Activated naive CD4-positive, alpha-beta T cell treated with anti-CD3 and anti-CD28 coated beads, Interleukin-2, amount 50 U/mL, for 24 hours (primary cell): ENCODE measurements at regions not wholly inside any gene's neighbourhood (a gene's known extent, or its start where the extent isn't known, plus 50 kb on each side); places are given as distances from the start of the nearest gene placed in this dataset.

Experiments
- H3K27ac Mint-ChIP-seq: one replicate; pipeline ENCODE4 v1.8.0; 2021; ENCODE audit warnings: mild to moderate bottlenecking, mixed read lengths
- H3K27me3 Mint-ChIP-seq: one replicate; pipeline ENCODE4 v1.8.0; 2021; ENCODE audit warnings: mixed read lengths
- H3K36me3 Mint-ChIP-seq: one replicate; pipeline ENCODE4 v1.8.0; 2021; ENCODE audit warnings: mixed read lengths
- H3K4me1 Mint-ChIP-seq: one replicate; pipeline ENCODE4 v1.8.0; 2021; ENCODE audit warnings: mixed read lengths
- H3K4me3 Mint-ChIP-seq: one replicate; pipeline ENCODE4 v1.8.0; 2021; ENCODE audit warnings: mild to moderate bottlenecking, mixed read lengths
- H3K9me3 Mint-ChIP-seq: one replicate; pipeline ENCODE4 v1.8.0; 2021; ENCODE audit warnings: mixed read lengths

GRCh38 chrX:148372925-148373324 lies 127.5 kb upstream of the AFF2 start:
- Mint-ChIP-seq H3K9me3 (no peaks in the 10 kb centered on the region), H3K27me3 (no peaks in the 10 kb centered on the region), H3K27ac (no peak overlapping the region), H3K4me3 (no peak overlapping the region), H3K36me3 (no peaks in the 10 kb centered on the region), H3K4me1 (peaks cover 7% of the 10 kb centered on the region)

- Mint-ChIP-seq H3K9me3 (no peaks in the 10 kb centered on the region), H3K4me3 (no peak overlapping the region), H3K27me3 (no peaks in the 10 kb centered on the region), H3K27ac (peak overlapping the region; percentile 41), H3K4me1 (peaks cover 16% of the 10 kb centered on the region), H3K36me3 (peaks cover 1% of the 10 kb centered on the region)
Measured at GRCh38 chrX:148376342-148376741, 124.1 kb upstream of the AFF2 start.

GRCh38 chrX:148380107-148380506 lies 120.3 kb upstream of the AFF2 start:
- Mint-ChIP-seq H3K9me3 (no peaks in the 10 kb centered on the region), H3K27me3 (no peaks in the 10 kb centered on the region), H3K27ac (peak overlapping the region; percentile 98), H3K36me3 (peaks cover 1% of the 10 kb centered on the region), H3K4me1 (peaks cover 28% of the 10 kb centered on the region), H3K4me3 (peak overlapping the region; percentile 84)

GRCh38 chrX:148380650-148381561 lies 119.5 kb upstream of the AFF2 start:
- H3K27ac Mint-ChIP-seq, result peak overlapping the region; percentile 98
- no peaks in the 10 kb centered on the region for H3K27me3 Mint-ChIP-seq
- H3K36me3 Mint-ChIP-seq, result peaks cover 1% of the 10 kb centered on the region
- no peaks in the 10 kb centered on the region for H3K9me3 Mint-ChIP-seq
- H3K4me1 Mint-ChIP-seq, result peaks cover 28% of the 10 kb centered on the region
- H3K4me3 Mint-ChIP-seq, result peak overlapping the region; percentile 84

GRCh38 chrX:148381603-148382002 lies 118.8 kb upstream of the AFF2 start:
- H3K4me1 Mint-ChIP-seq, result peaks cover 28% of the 10 kb centered on the region
- no peaks in the 10 kb centered on the region for H3K9me3 Mint-ChIP-seq
- H3K27ac Mint-ChIP-seq, result peak overlapping the region; percentile 98
- peak overlapping the region; percentile 84 for H3K4me3 Mint-ChIP-seq
- no peaks in the 10 kb centered on the region for H3K27me3 Mint-ChIP-seq
- peaks cover 1% of the 10 kb centered on the region for H3K36me3 Mint-ChIP-seq

DNA sequence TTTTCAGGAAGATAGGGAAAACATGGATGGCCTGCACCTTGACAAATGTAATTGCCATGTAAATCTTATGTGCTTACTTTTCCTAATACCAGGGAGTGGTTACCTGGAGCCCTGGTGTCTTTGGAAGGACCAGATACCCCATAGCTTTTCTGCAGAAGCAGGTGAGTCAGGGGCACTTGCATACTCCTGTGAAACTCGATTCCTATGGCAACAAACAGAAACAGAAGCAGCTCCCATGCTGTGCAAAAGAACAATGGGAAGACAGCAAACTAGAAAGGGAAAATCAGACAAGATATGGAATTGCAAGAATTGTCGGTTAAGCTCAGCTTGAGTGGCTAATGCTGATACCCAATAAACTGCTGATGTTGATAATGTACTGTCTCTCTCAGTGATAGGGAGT lies 117.4 kb upstream of the AFF2 start:
- Mint-ChIP-seq H3K4me3 (no peak overlapping the region), H3K9me3 (no peaks in the 10 kb centered on the region), H3K27ac (no peak overlapping the region), H3K27me3 (no peaks in the 10 kb centered on the region), H3K4me1 (peaks cover 28% of the 10 kb centered on the region), H3K36me3 (peaks cover 1% of the 10 kb centered on the region)

GRCh38 chrX:148385471-148385870 lies 114.9 kb upstream of the AFF2 start:
- H3K4me1 Mint-ChIP-seq, result peaks cover 23% of the 10 kb centered on the region
- H3K27me3 Mint-ChIP-seq, result no peaks in the 10 kb centered on the region
- H3K36me3 Mint-ChIP-seq, result no peaks in the 10 kb centered on the region
- no peak overlapping the region for H3K4me3 Mint-ChIP-seq
- no peaks in the 10 kb centered on the region for H3K9me3 Mint-ChIP-seq
- H3K27ac Mint-ChIP-seq, result no peak overlapping the region

DNA sequence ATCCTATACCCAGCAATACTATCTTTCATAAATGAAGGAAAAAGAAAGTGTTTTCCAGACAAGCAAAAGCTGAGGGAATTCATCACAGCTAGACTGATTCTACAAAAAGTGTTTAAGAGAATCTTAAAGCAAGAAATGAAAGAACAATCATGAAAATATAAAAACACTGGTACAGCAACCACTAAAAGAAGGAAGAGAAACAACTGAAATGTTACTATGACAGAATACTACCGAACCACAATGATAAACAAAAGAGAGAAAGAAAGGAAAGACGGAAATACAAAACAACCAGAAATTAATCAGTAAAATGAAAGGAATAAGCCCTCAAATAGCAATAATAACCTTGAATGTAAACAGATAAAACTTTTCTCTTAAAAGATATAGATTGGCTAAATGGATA lies 110.8 kb upstream of the AFF2 start:
- peak overlapping the region; percentile 18 for H3K27ac Mint-ChIP-seq
- no peak overlapping the region for H3K4me3 Mint-ChIP-seq
- H3K36me3 Mint-ChIP-seq, result no peaks in the 10 kb centered on the region
- no peaks in the 10 kb centered on the region for H3K27me3 Mint-ChIP-seq
- H3K4me1 Mint-ChIP-seq, result peaks cover 5% of the 10 kb centered on the region
- H3K9me3 Mint-ChIP-seq, result no peaks in the 10 kb centered on the region

- Mint-ChIP-seq H3K4me1 (peaks cover 5% of the 10 kb centered on the region), H3K4me3 (no peak overlapping the region), H3K36me3 (no peaks in the 10 kb centered on the region), H3K27me3 (no peaks in the 10 kb centered on the region), H3K9me3 (no peaks in the 10 kb centered on the region), H3K27ac (peak overlapping the region; percentile 6)
Measured at GRCh38 chrX:148412006-148412405, 88.4 kb upstream of the AFF2 start.

GRCh38 chrX:148416142-148416541 lies 84.3 kb upstream of the AFF2 start:
- Mint-ChIP-seq H3K4me3 (no peak overlapping the region), H3K27ac (no peak overlapping the region), H3K36me3 (peaks cover 1% of the 10 kb centered on the region), H3K4me1 (peaks cover 5% of the 10 kb centered on the region), H3K9me3 (no peaks in the 10 kb centered on the region), H3K27me3 (no peaks in the 10 kb centered on the region)

DNA sequence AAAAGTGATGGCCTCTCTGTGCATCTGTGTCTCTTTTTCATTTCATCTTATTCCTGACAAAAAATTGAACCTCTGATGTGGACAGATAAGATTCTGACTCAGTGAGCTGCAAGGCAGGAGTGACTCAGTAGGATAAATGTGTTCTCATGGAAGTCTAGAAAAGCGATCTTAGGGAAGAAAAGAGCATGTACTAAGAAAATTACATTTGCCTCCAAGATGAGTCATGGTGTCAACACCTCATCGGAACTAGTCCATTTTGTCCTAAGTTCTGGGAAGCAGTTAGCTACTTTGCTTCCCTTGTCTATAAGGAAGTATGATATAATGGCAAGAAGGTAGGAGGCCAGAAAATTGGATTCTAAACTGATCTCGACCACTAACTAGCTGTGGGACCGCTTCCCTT lies 83.5 kb upstream of the AFF2 start:
- Mint-ChIP-seq H3K9me3 (no peaks in the 10 kb centered on the region), H3K27ac (no peak overlapping the region), H3K27me3 (no peaks in the 10 kb centered on the region), H3K4me1 (peaks cover 5% of the 10 kb centered on the region), H3K36me3 (peaks cover 1% of the 10 kb centered on the region), H3K4me3 (no peak overlapping the region)

DNA sequence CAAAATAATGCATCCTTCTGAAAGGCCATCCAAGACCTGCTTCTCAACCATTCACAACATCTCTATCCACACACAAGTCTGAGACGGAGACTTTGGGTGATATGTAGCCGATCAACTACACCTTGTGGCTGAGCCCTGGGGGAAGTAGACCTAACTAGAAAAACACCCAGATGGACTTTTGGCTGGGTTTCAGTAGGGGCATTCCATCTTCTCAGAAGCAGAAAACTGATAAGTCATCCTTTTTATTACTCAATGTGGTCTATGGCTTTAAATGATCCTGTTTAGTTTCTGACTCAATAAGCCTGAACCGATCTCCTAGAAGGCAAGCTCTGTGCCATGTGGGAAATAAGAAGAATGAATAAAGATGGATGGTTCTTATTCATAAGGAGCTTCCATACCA lies 82.5 kb upstream of the AFF2 start:
- H3K9me3 Mint-ChIP-seq, result no peaks in the 10 kb centered on the region
- H3K27ac Mint-ChIP-seq, result no peak overlapping the region
- H3K4me1 Mint-ChIP-seq, result no peaks in the 10 kb centered on the region
- H3K27me3 Mint-ChIP-seq, result no peaks in the 10 kb centered on the region
- no peak overlapping the region for H3K4me3 Mint-ChIP-seq
- H3K36me3 Mint-ChIP-seq, result peaks cover 1% of the 10 kb centered on the region

DNA sequence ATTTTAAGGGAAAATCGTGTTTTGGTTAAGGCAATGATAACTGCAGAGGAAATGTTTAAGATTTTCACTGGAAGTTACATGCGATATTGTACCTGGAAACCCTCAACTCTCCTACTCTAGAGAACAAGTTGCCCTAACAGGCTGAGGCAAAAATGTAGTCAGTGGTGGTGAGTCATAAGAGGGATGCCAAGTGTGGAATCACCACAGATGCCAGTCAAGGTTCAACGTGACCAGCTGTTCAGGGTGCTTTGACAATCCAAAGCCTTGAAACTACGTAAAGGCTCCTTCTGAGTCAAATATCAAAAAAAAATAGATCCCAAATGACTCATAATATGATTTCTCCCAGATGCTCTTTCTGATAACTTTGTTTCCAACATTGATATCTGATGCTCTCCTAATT lies 77.9 kb upstream of the AFF2 start:
- peaks cover 1% of the 10 kb centered on the region for H3K36me3 Mint-ChIP-seq
- no peaks in the 10 kb centered on the region for H3K4me1 Mint-ChIP-seq
- H3K27me3 Mint-ChIP-seq, result no peaks in the 10 kb centered on the region
- no peak overlapping the region for H3K4me3 Mint-ChIP-seq
- H3K27ac Mint-ChIP-seq, result no peak overlapping the region
- no peaks in the 10 kb centered on the region for H3K9me3 Mint-ChIP-seq

GRCh38 chrX:148424570-148424969 lies 75.8 kb upstream of the AFF2 start:
- Mint-ChIP-seq H3K27ac (peak overlapping the region; percentile 70), H3K27me3 (no peaks in the 10 kb centered on the region), H3K36me3 (no peaks in the 10 kb centered on the region), H3K9me3 (no peaks in the 10 kb centered on the region), H3K4me3 (no peak overlapping the region), H3K4me1 (peaks cover 12% of the 10 kb centered on the region)

- no peaks in the 10 kb centered on the region for H3K36me3 Mint-ChIP-seq
- no peaks in the 10 kb centered on the region for H3K27me3 Mint-ChIP-seq
- H3K4me3 Mint-ChIP-seq, result no peak overlapping the region
- H3K4me1 Mint-ChIP-seq, result peaks cover 14% of the 10 kb centered on the region
- H3K27ac Mint-ChIP-seq, result no peak overlapping the region
- no peaks in the 10 kb centered on the region for H3K9me3 Mint-ChIP-seq
Measured at GRCh38 chrX:148426467-148426866, 74.0 kb upstream of the AFF2 start.

DNA sequence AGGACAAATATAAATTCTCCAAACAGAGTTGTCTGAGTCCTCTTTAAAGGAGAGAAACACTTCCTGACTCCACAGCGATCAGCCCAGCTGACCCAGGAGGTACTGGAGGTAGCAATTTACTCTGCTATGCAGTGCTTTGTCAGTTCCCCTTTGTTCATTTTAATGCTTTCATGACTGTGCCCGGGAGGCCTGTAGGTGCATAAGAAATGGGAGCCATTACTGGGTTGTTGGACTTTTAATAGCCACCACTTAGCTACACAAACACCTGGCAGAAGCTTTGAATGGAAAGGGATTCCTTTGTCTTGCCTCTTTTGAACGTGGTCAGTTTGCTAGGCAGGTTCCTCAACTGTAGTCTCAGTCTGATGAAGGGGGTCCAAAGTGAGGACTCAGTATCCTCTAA lies 59.0 kb upstream of the AFF2 start:
- Mint-ChIP-seq H3K36me3 (peaks cover 2% of the 10 kb centered on the region), H3K27me3 (no peaks in the 10 kb centered on the region), H3K4me1 (peaks cover 10% of the 10 kb centered on the region), H3K4me3 (no peak overlapping the region), H3K9me3 (no peaks in the 10 kb centered on the region), H3K27ac (no peak overlapping the region)

DNA sequence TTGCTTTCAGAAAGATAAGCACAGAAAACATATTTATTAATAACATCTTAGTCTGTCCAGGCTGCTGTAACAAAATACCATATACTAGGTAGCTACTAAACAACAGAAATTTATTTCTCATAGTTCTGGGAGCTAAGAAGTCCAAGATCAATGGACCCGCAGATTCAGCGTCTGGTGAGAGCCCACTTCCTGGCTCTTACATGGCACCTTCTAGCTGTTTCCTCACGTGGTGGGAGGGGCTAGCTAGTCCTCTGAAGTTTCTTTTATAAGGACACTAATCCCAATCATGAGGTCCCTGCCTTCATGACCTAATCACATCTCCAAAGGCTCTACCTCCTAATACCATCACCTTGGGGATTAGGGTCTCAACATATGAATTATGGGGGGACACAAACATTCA lies 57.2 kb upstream of the AFF2 start:
- Mint-ChIP-seq H3K27me3 (no peaks in the 10 kb centered on the region), H3K9me3 (no peaks in the 10 kb centered on the region), H3K4me3 (no peak overlapping the region), H3K4me1 (peaks cover 10% of the 10 kb centered on the region), H3K36me3 (no peaks in the 10 kb centered on the region), H3K27ac (no peak overlapping the region)
